Skin epidermis (tissue), 12 donors: ENCODE measurements at regions not wholly inside any gene's neighbourhood (a gene's known extent, or its start where the extent isn't known, plus 50 kb on each side); places are given as distances from the start of the nearest gene placed in this dataset.

Experiments
- H3K27ac ChIP-seq, 21 experiments: fragments of 200-600 bp; sonication (generic) in 11 of 21; one replicate each; pipeline ENCODE4 v1.5.0; 2020; ENCODE audit warnings: mild to moderate bottlenecking in 3 of 21, inconsistent platforms in 2 of 21, moderate library complexity in 2 of 21
- H3K4me3 ChIP-seq, 7 experiments: fragments of 200-600 bp; sonication (generic) in 2 of 7; one replicate each; pipeline ENCODE4 v1.5.0; 2020; ENCODE audit warnings: inconsistent platforms in 2 of 7, mild to moderate bottlenecking in 2 of 7, moderate library complexity in 1 of 7

DNA sequence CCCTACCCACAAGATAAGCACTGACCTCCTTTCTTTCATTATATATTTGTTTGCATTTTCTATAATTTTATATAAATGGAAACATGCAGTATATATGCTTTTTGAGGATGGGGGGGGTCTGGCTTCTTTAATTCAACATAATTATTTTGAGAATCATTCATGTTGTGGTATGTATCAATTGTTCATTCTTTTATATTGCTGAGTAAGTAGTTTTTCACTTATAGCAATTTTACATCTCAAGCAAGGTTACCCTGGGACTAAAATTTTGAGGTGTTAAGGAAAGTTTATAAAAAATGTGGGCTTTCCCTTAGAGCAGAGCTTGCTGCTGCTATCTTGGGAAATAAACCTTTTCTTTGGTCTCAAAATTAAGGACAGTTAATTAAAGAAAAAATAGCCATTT lies 89.9 kb upstream of the EGLN3 start:
- Histone ChIP-seq H3K27ac (no peak overlapping the region), H3K4me3 (no peak overlapping the region)

DNA sequence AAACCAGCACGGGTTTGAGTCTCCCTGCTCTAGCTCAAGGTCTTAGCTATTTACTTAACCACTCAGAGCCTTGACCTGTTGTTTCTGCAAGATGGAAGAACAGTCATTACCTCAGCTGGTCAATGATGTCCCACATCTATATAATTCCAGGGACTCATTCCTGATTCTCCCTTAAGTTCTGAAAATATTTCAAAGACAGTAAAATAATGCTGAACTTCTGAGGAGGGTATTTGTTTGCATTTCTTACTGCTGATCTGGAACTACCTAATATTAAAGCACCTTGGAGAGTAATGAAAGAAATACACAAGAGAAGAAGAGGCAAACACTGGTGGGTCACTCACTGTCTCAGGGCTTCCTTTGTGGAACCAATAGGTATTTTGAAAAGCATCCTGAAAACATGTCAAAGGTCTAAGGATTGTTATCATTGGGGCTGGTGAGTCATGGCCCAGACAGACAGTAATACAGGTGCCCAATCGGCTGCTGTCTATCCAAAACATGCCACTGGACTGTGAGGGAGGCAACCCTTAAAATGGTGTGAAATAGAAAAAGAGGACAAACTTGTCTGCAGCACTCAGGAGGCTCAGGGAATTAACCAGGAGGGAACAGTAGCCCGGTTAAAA lies 88.7 kb upstream of the EGLN3 start:
- Histone ChIP-seq H3K27ac (no peak overlapping the region), H3K4me3 (no peak overlapping the region)

DNA sequence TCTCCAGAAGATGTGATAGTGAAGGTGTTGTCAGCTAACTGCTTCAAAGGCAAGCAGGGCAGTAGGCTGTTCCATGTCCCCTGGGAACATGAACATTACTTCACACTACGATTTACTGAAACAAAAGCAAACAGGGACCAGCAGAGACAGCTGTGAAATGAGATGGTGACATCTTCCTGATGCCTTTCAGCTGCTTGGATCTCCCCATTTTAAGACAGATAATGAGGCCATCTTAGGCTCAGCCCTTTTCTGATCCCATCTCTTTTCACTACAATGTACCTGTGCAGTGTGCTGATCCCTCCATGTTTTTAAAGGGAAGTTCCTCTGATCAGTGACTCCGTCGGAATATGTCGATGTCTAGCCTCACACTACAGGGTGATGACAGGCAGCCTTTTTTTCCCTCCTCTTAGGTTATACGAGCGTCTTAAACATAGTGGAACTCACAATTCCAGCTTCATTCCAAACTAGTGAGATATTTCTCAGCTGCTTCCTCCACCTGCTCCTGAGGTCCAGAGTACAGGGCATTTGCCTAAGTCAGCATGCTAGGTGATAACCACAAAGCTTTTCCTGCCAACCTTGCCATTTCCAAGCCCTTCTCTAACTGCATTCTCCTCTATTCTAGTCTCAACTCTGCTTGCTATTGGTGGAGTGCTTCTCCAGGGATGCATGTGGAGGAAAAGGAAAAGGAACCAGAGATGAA lies 87.6 kb upstream of the EGLN3 start:
- no peak overlapping the region for H3K4me3 ChIP-seq
- no peak overlapping the region for H3K27ac ChIP-seq

DNA sequence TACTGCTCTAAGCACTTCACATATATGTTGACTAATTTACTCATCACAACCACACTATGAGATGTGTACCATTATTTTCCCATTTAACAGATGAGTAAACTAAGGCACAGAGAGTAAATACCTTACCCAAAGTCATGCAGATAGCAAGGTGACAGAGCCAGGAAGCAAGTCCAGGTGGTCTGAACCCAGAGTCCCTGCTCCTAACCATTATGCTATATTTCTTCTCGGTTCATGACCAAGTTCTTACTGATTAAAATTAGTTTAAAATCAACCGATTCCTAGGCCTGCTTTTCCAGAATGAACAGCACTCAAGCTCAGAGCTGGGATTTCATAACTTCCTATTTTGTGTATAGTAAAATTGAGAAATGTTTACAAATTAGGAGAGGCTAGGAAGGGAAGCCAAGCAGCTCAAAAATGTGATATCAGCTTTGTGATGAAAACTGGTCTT lies 85.5 kb upstream of the EGLN3 start:
- peak overlapping the region in 5 of 21 experiments; percentile 19 to 54 (median 31) for H3K27ac ChIP-seq
- H3K4me3 ChIP-seq = no peak overlapping the region

DNA sequence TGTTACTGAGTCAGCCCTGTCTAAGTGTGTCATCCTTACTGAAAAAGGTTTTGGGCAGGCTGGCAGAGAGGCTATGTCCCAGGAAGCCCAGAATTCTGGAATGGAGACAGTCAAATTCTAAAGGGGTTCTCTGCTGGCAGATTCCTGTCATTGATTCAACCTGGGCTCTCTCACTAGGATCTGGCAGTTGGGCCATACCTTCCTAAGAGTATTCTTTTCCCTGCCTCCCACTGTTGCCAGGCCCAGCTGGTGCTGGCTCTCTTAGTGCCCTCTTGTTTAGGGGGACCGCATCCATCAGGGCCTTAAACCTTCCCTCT lies 85.0 kb upstream of the EGLN3 start:
- peak overlapping the region in 6 of 21 experiments; percentile 19 to 54 (median 32) for H3K27ac ChIP-seq
- H3K4me3 ChIP-seq = no peak overlapping the region

DNA sequence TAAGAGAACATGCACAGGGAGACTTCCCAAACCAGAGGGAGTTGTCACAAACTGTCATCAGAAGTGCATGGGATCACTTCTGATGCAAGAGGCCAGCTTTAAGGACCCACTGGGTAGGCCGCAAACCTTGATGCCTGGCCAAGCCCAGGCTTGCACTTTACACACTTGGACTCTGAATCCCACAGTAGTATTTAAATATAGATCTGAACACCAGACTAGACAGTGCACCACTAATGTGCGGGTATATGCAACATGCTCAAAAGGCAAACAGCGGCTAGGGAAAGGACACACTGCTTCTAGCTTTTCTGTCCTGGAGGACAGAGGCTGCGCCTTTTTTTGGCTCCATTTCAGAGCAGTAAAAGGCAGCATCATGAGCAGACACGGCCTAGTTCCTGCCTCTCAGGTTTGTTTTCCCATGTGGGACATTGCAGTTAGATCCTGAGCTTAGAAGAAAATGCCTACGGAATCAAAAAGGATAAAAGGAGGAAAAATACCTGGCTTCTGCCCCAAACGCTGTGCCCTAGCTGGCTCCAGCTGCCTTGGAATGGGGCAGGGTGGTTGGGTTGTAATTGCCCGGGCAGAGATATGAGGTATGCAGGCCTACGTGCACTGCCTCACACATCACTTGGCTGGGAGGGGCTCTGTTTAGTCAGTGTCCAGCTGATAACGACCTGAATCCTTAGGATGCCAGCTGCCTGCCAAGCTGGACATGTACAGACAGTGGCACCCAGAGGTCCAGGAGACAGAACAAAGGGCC lies 84.5 kb upstream of the EGLN3 start:
- no peak overlapping the region for H3K4me3 ChIP-seq

DNA sequence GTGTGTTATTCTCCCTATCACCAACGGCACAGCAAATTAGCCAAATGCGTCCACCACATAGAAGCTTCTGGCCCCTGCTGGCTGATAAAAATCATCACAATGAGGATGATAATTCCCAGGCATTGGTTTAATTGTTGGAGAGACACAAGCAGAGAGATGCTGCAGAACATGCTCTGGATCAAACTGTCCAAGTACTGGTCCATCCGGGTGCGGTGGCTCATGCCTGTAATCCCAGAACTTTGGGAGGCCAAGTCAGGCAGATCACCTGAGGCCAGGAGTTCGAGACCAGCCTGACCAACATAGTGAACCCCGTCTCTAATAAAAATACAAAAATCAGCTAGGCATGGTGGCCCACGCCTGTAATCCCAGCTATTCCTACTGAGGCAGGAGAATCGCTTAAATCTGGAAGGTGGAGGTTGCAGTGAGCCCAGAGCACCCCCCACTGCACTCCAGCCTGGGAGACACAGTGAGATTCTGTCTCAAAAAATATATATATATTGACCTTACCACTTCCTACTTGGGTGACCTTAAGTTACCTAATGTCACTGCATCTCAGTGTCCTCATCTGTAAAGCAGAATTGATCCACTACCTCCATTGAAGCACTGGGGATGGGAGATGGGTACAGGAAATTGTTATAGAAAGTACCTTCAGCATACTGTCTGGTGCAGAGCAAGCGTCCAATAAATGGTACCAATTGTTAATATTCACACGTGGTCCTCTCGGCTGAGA lies 83.7 kb upstream of the EGLN3 start:
- Histone ChIP-seq H3K4me3 (no peak overlapping the region), H3K27ac (no peak overlapping the region)

More for the DNA sequence above, 84.5 kb upstream of the EGLN3 start:
- peak overlapping the region in 7 of 21 experiments; percentile 19 to 38 (median 26) for H3K27ac ChIP-seq

DNA sequence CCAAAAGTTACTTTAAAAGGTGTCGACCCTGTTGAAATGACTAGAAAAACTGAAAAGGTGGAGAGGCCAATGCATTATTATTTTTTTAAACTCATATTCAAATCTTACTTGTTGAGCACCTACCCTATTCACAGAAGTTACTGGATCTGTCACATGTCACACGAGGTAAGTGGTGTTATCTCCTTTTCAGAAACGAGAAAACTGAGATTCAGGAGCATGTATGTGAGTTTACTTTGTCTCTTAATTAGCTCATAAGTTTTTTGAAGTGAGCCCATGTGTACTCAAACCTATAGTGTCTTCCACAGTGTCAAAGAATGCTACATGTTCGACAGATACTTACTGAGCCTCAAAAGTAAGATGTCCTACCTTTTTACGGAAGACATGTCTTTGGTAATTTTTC lies 81.8 kb upstream of the EGLN3 start:
- no peak overlapping the region for H3K4me3 ChIP-seq
- H3K27ac ChIP-seq = no peak overlapping the region

DNA sequence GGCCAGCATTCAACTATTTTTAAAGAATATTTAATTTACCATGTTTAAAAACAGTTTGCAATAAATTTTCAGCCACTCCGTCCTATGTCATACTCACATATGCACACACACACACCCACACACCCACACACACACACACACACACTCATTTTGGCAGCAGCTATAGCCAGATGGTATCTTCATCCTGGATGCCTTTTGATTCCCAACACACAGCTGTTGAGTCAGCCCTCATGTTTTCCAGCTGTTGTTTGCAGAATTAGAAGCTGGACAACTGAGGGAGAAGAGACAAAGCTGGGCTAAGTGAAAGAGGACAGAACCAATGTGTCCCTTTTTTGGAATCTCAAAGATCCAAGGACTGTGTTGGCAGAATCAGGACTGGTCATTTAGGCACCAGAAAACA lies 80.0 kb upstream of the EGLN3 start:
- Histone ChIP-seq H3K4me3 (no peak overlapping the region), H3K27ac (peak overlapping the region in 6 of 21 experiments; percentile 10 to 40 (median 26))

DNA sequence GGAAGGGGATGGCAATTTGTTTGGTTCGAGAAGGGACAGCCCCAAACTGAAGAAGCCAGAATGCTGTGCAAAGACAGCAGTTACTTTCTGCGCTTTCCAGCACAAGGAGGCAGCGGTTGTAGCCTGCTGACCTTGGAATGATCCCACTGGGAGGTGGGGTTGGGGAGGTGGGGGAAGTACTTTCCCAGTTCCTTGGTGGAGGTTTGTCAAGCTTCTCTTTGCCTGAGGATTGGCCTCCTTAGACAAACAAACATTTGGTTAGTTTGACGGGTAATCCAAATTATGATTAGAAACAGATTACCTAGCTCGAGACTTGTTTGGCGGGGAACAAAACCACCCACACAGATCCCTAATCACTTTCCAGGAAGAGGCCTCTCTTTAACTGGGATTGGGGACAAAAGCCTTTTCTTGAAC lies 79.1 kb upstream of the EGLN3 start:
- Histone ChIP-seq H3K4me3 (no peak overlapping the region), H3K27ac (peak overlapping the region in 4 of 21 experiments; percentile 10 to 47 (median 26))

DNA sequence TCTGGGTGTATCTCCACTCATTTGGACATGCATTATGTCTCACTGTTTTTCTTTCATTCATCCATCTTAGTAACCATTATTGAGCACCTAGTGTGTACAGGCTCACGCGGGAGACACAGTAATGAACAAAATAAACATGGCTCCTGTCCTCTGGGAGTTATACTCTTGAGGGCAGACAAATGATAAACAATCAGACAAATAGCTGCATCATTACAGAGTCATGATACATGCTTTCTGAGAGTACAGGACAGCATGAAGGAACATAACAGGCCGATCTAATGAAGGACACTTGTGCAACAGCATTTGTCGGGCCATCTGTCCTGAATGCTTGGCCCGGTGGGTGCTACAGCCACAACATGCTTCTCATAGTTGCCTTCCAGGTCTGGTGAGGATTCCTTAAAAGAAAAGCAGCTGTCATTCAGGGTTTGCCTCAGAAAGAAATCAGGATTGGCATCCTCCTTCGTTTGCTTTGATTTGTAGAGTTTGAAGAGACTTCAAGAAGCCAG lies 77.2 kb upstream of the EGLN3 start:
- H3K4me3 ChIP-seq = no peak overlapping the region
- H3K27ac ChIP-seq = no peak overlapping the region

DNA sequence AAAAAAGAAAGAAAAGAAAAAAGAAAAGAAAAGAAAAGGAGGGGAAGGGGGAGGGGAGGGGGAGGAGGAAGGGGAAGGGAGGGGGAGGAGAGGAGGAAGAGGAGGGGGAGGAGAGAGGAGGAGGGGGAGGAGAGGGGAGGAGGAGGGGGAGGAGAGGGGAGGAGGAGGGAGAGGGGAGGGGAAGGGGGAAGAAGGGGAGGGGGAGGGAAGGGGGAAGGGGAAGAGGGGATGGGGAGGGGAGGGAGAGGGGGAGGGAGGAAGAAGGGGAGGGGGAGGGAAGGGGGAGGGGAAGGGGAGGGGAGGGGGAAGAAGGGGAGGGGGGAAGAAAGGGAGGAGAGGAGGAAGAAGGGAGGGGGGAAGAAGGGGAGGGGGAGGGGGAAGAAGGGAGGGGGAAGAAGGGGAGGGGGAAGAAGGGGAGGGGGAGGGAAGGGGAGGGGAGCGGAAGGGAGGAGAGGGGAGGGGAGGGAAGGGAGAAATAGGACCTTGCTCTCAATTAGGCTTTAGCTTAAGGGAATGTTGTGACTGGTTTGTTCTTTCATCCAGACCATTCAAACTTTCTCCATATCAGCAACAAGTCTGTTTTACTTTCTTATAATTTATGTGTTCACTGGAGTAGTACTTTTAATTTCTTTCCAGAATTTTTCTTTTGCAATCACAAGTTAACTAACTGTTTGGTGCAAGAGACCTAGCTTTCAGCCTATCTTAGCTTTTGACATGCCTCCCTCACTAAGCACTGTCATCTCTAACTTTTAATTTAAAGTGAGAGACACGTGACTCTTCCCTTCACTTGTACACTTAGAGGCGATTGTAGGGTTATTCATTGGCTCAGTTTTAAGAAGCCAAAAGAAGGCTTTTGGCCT lies 76.5 kb upstream of the EGLN3 start:
- Histone ChIP-seq H3K27ac (no peak overlapping the region), H3K4me3 (no peak overlapping the region)

DNA sequence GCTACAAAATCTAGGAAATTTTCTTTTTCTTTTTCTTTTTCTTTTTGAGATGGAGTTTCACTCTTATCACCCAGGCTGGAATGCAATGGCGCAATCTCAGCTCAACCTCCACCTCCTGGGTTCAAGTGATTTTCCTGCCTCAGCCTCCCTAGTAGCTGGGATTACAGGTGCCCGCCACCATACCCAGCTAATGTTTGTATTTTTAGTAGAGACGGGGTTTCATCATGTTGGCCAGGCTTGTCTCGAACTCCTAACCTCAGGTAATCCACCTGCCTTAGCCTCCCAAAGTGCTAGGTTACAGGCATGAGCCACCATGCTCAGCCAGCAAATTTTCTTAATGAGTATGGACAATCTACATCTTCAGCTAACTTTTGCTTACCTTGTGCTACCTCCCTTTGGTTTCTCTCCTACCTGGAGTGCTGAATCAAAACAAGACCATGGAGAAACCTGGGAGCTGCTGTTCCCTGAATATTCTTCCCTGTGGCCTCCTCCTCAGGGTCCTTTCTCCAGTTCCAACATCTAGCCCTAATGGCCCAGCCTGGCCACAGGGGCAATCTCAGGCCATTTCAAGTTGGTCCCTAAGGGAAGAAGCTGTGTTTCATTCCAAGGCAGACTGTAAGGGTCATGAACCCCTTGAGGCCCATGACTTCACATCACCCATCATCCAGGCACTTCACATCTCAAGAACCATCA lies 74.6 kb upstream of the EGLN3 start:
- Histone ChIP-seq H3K4me3 (no peak overlapping the region), H3K27ac (no peak overlapping the region)

DNA sequence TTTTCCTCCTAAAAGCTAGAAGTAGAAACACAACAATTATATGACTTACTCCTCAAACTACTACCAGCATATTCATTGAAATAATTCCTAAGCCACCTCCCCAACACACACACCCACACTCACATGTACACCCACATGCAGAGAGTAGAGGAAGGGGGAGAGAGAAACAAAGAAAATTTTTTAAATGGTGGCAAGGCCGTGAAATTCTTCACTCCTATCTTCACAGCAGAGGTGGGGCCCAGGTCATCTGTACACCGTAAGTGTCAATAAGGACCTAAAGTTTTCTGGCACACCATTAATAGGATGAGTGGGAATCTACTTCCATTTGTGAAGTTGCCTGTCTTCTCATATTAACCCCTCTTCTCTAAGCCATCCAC lies 73.9 kb upstream of the EGLN3 start:
- Histone ChIP-seq H3K4me3 (no peak overlapping the region), H3K27ac (no peak overlapping the region)

DNA sequence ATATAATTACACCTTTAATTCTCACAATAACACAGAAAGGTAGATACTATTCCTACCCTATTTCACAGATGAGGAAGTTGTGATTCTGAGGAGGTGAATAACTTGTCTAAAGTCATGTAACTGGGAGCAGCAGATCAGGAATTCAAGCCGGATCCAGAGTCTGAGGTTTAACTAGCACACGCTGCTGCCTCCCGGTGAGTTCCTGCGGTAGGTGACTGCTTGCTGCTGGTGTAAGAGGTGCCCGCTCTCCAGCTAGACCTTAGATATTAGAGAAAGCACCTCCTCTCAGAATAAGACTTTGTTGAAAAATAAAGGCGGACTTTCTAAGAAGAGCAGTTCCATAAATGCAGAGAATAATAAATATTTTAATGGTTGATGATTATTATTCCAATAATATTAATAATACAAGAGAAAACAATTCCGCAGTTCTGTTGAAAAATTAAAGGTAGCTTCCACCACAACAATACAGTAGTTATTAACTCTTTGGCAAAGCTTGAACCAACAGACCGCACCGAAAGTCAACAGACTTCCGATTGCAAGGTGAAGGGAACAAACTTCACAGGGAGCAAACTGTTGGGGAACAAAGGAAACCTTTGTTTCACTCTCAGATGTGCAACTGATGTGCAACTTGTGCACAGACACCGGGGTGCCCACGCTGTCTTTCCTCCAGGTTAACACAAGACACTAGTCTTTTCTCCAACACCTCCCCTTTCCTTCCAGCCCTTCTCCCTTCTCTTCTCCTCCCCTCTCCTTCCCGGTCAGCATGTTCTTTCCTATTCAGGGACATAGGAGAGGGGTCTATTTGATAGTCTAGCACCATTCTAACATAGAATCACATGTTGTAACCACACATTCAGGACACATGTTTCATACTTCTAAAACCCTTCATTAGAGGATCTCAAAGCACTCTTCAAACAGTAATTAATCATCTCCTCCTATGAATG lies 73.2 kb upstream of the EGLN3 start:
- H3K27ac ChIP-seq = no peak overlapping the region

DNA sequence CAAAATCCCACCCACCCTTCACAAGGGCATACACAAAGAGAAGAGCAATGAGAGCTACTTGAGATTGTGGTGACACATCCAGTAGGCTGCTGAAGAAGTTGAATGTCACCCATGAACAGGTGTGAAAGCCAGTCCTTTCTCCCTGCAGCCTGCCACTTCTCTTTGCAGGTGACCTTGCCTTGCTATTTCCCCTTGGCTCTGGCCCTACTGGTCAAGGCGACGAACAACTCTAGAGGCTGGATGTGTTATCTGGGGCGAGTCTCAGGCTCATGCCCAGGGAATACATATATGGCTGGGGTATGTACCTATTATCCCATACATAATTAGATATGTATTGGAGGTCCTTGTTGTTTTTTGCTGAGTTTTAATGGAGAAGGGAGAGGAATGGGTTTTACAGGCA lies 70.2 kb upstream of the EGLN3 start:
- no peak overlapping the region for H3K27ac ChIP-seq

More for the DNA sequence above, 73.2 kb upstream of the EGLN3 start:
- no peak overlapping the region for H3K4me3 ChIP-seq

DNA sequence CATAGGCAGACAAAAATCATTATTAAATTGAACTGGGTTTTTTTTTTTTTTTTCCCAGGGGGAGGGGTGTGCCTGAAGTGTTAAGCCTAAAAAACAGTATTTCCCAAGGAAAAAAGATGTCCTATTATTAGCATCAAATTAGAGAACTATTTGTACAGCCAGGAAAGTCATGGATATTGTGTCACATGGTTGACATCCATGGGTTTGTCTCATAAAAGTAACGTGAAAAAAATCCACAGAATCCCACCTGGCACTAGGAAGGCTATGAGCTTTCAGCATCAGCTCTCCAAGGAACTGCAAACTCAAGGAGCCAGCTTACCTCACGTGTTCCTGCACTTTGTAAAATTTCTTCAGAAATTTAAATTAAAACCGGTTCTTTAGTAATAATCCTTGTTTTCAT lies 69.1 kb upstream of the EGLN3 start:
- no peak overlapping the region for H3K27ac ChIP-seq
- H3K4me3 ChIP-seq = no peak overlapping the region

More for the DNA sequence above, 70.2 kb upstream of the EGLN3 start:
- no peak overlapping the region for H3K4me3 ChIP-seq
